ENCODE measurements at regions not wholly inside any gene's neighbourhood (a gene's known extent, or its start where the extent isn't known, plus 50 kb on each side); places are given as distances from the start of the nearest gene placed in this dataset.

- TF ChIP-seq CTCF (IDR thresholded peaks at IDR 0.05 in 8 of 11, conservative IDR thresholded peaks at IDR 0.05 in 3 of 11) (no peak), POLR2A (IDR thresholded peaks at IDR 0.05) (no peak)
Measured at GRCh38 chr13:40503011-40503410, 163.4 kb downstream of the FOXO1 start.
